ENCODE measurements at regions not wholly inside any gene's neighbourhood (a gene's known extent, or its start where the extent isn't known, plus 50 kb on each side); places are given as distances from the start of the nearest gene placed in this dataset.

- in situ Hi-C loops (cut with HindIII; ENCODE audit: low pct_unique_long_range_greater_than_20kb, low sequenced_read_pairs): no loop called here
- DNase-seq (ENCODE audit: low read depth): peak; percentile 41
These were observed 240.7 kb upstream of the NREP start for GRCh38 chr5:111997711-111998110.

- in situ Hi-C loops (cut with HindIII; ENCODE audit: low pct_unique_long_range_greater_than_20kb, low sequenced_read_pairs): no loop called here
- no peak for DNase-seq (ENCODE audit: low read depth)
These were observed 240.3 kb upstream of the NREP start for GRCh38 chr5:111997308-111997707.

DNA sequence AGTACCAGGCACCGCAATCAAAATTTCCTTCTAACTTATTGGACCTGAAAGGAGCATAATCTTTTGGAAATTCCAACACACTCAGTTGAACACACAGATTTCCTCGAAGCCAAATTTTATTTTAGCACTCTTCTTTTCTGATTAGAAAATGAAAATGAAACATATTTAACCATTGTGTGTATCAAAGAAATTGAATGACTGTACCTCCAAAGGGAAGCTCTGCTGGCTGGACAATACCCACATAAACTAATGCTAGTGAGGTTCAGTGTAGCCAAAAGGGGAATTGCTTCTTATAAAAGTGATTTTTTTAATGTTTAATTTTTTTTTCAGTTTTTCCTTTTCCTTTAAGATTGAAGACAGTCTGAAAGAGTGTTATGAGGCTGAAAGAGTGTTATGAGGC, 239.6 kb upstream of the NREP start:
- in situ Hi-C loops (cut with HindIII; ENCODE audit: low pct_unique_long_range_greater_than_20kb, low sequenced_read_pairs): no loop called here

DNA sequence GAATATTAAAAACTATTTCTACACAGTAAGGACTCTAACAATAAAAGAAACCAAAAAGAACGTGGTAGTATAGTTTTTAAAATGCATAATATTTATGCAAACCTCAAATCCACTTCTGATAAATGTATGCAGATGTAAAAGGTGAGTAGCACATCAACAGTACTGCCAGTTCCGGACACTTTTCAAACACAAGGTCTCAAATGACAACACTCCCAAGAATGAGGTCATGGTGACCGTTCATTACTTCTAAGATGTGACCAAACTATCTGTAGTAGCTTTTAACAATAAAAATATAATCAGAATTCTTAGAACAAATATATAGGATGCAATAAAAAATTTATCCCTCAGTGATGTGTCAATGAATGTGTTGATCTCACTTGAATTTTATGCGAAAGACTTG, 238.7 kb upstream of the NREP start:
- in situ Hi-C loops (cut with HindIII; ENCODE audit: low pct_unique_long_range_greater_than_20kb, low sequenced_read_pairs): no loop called here

More for the DNA sequence above, 239.6 kb upstream of the NREP start:
- DNase-seq (ENCODE audit: low read depth): no peak

GRCh38 chr5:111993242-111993641, 236.2 kb upstream of the NREP start:
- DNase-seq (ENCODE audit: low read depth): no peak
- in situ Hi-C loops (cut with HindIII; ENCODE audit: low pct_unique_long_range_greater_than_20kb, low sequenced_read_pairs): no loop called here

More for the DNA sequence above, 238.7 kb upstream of the NREP start:
- DNase-seq (ENCODE audit: low read depth): no peak

GRCh38 chr5:111984044-111984443, 227.1 kb upstream of the NREP start:
- in situ Hi-C loops (cut with HindIII; ENCODE audit: low pct_unique_long_range_greater_than_20kb, low sequenced_read_pairs): no loop called here
- peak; percentile 22 for DNase-seq (ENCODE audit: low read depth)

DNA sequence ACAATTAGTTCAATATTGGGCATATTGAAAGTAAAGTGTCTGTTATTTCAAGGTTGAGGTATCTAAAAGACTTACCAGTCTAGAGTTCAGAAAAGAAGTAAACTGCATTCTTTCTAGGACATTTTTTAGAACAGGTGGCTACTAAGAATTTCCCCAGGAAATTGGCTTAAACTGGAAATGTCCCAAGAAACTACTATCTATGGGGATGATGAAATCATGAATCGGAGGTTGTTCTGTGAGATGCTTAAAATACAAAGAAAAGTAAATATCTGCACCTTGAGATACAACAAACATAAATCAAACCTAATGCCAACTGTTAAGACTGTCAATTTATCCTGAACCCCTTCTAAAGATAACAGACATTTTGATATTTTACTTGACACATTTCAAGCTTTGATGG, 226.5 kb upstream of the NREP start:
- in situ Hi-C loops (cut with HindIII; ENCODE audit: low pct_unique_long_range_greater_than_20kb, low sequenced_read_pairs): no loop called here
- DNase-seq (ENCODE audit: low read depth): no peak

- in situ Hi-C loops (cut with HindIII; ENCODE audit: low pct_unique_long_range_greater_than_20kb, low sequenced_read_pairs): no loop called here
These were observed 220.4 kb upstream of the NREP start for GRCh38 chr5:111977436-111977829.

GRCh38 chr5:111976705-111977435, 219.9 kb upstream of the NREP start:
- in situ Hi-C loops (cut with HindIII; ENCODE audit: low pct_unique_long_range_greater_than_20kb, low sequenced_read_pairs): no loop called here
- no peak for DNase-seq (ENCODE audit: low read depth)

More at GRCh38 chr5:111977436-111977829, 220.4 kb upstream of the NREP start:
- no peak for DNase-seq (ENCODE audit: low read depth)

DNA sequence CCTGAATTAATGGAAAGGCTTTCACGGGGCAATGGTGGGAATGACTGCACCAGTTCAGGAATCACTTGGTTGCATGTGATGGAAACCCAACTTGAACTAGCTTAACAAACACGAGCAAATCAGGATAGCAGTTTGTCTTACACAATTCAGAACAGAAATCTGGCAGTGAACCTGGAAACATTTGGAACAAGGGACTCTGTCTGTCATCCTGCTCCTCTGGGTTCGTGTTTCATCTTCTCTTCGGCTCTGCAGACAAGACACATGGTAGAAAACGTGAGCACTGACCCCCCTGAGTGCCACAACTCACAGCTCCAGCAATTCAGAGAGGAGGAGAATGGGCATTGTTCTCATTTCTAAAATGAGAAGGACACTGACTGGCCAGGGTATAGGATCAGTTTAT, 218.1 kb upstream of the NREP start:
- DNase-seq (ENCODE audit: low read depth): no peak
- in situ Hi-C loops (cut with HindIII; ENCODE audit: low pct_unique_long_range_greater_than_20kb, low sequenced_read_pairs): no loop called here

DNA sequence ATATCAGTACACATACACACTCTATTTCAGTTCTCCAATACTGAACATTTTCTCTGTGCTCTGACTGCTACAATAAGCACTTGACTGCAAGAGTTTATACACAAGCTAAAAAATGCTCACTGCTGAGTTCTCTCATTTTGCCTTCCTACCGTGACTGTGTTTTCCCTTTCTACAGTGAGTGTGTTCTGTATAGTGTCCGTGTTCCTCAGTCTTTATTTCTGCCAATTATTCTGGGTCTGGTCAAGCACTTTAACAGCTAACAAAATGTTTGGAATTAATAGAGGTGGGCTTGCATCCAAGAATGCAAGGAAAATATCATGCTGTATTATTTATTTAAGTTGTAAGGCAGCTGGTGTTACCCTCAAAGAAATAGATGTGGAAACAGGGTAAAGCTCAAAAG, 217.0 kb upstream of the NREP start:
- DNase-seq (ENCODE audit: low read depth): no peak
- in situ Hi-C loops (cut with HindIII; ENCODE audit: low pct_unique_long_range_greater_than_20kb, low sequenced_read_pairs): no loop called here

GRCh38 chr5:111972548-111972947, 215.6 kb upstream of the NREP start:
- in situ Hi-C loops (cut with HindIII; ENCODE audit: low pct_unique_long_range_greater_than_20kb, low sequenced_read_pairs): no loop called here
- DNase-seq (ENCODE audit: low read depth): no peak

GRCh38 chr5:111972080-111972479, 215.1 kb upstream of the NREP start:
- DNase-seq (ENCODE audit: low read depth): no peak
- in situ Hi-C loops (cut with HindIII; ENCODE audit: low pct_unique_long_range_greater_than_20kb, low sequenced_read_pairs): no loop called here

GRCh38 chr5:111968459-111968858, 211.5 kb upstream of the NREP start:
- in situ Hi-C loops (cut with HindIII; ENCODE audit: low pct_unique_long_range_greater_than_20kb, low sequenced_read_pairs): no loop called here
- no peak for DNase-seq (ENCODE audit: low read depth)

- DNase-seq (ENCODE audit: low read depth): no peak
- in situ Hi-C loops (cut with HindIII; ENCODE audit: low pct_unique_long_range_greater_than_20kb, low sequenced_read_pairs): no loop called here
These were observed 210.5 kb upstream of the NREP start for GRCh38 chr5:111967463-111967862.

GRCh38 chr5:111966290-111966689, 209.3 kb upstream of the NREP start:
- no peak for DNase-seq (ENCODE audit: low read depth)
- in situ Hi-C loops (cut with HindIII; ENCODE audit: low pct_unique_long_range_greater_than_20kb, low sequenced_read_pairs): no loop called here

DNA sequence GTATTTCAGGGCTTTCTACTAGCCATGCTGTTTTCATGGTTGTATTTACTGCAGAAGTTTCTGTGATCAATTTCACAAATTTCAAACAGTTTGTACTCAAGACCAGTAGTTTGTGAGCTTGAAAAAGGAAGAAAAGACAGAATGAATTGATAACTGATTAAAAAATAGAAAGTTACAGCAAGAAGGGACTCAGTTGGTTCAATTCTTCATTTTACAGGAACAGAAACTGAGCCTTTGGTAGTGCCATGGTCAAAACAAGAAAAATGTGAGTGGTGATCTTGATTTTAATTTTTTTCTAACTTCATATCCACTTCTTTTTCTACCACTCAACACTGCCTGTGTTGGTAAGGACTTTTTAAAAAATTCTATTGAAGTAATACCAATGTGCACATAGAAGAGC, 206.6 kb upstream of the NREP start:
- DNase-seq (ENCODE audit: low read depth): no peak
- in situ Hi-C loops (cut with HindIII; ENCODE audit: low pct_unique_long_range_greater_than_20kb, low sequenced_read_pairs): no loop called here

- in situ Hi-C loops (cut with HindIII; ENCODE audit: low pct_unique_long_range_greater_than_20kb, low sequenced_read_pairs): no loop called here
- DNase-seq (ENCODE audit: low read depth): no peak
These were observed 205.9 kb upstream of the NREP start for GRCh38 chr5:111962906-111963305.

DNA sequence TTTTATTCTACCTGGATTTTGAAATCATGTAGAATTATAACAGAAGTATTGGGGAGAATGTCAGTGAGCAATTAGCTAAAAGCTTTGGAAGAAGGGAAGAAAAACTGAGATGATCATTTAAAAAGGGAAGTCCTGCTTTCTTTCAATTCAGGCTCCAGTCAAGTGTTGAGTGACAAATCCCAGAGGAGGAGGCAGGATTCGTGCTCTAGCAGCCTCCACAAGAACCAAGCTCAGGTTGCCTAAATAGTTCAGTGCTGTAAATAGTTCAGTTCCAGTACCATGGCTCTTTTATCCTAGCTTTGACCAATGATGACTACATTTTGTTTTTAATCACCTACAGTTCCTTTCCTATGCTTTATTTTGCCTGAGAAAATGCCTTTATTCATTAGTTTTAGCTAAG, 204.9 kb upstream of the NREP start:
- in situ Hi-C loops (cut with HindIII; ENCODE audit: low pct_unique_long_range_greater_than_20kb, low sequenced_read_pairs): no loop called here

GRCh38 chr5:111960476-111961215, 203.7 kb upstream of the NREP start:
- DNase-seq (ENCODE audit: low read depth): no peak
- in situ Hi-C loops (cut with HindIII; ENCODE audit: low pct_unique_long_range_greater_than_20kb, low sequenced_read_pairs): no loop called here

More for the DNA sequence above, 204.9 kb upstream of the NREP start:
- no peak for DNase-seq (ENCODE audit: low read depth)

Data from Caki2 (cell line).